ENCODE measurements at regions not wholly inside any gene's neighbourhood (a gene's known extent, or its start where the extent isn't known, plus 50 kb on each side); places are given as distances from the start of the nearest gene placed in this dataset.

DNA sequence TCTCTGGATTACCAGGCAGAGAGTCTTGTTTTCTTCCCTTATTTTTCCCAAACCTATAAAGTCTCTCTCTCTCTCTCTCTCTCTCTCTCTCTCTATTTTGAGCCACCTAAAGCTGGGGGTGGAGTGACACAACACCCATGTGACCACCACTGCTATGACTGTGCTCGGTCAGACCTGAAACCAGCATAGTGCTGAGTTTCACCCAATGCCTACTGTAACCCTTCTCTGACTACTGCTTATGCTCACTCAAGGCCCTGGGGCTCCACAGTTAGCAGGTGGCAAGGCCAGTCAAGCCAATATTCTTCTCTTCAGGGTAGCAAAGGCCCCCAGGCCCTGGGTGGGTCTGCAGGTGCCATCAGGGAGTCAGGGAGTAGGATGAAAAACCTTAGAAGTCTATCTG is 114.7 kb upstream of the ARMCX2 start:
- no peak for TF ChIP-seq CTCF (IDR thresholded peaks at IDR 0.05; ENCODE audit: low read depth, low read length, missing control alignments)
- in situ Hi-C loops (cut with HindIII; ENCODE audit: low sequenced_read_pairs), result no loop called here
- no peak for DNase-seq (ENCODE audit: low read depth)
- no peak overlapping the region for H3K4me3 ChIP-seq (ENCODE audit: low read depth, low read length)

DNA sequence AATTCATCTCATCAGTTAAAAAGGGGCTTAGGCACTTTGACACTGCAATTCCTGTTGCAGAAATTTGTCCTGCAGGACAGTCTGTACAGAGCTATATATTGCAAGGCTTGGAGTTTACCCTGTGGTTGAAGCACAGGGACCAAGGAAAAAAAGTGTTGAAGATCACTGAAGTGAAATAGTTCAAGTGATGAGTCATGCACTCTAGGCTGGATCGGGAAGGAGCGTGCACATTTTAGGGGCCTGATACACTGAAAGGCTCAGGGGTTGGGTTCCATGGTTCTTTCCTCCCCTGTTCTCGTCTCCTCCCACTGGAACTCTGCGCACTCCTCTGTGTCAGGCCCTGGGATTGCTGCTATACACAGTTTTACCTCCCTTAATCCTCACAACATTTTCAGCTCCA is 104.9 kb upstream of the ARMCX2 start:
- no peak overlapping the region for H3K4me3 ChIP-seq (ENCODE audit: low read depth, low read length)
- TF ChIP-seq CTCF (IDR thresholded peaks at IDR 0.05; ENCODE audit: low read depth, low read length, missing control alignments), result no peak
- DNase-seq (ENCODE audit: low read depth), result no peak
- in situ Hi-C loops (cut with HindIII; ENCODE audit: low sequenced_read_pairs), result no loop called here

GRCh38 chrX:101759000-101759399 is 99.3 kb upstream of the ARMCX2 start:
- peak; percentile 11 for DNase-seq (ENCODE audit: low read depth)
- in situ Hi-C loops (cut with HindIII; ENCODE audit: low sequenced_read_pairs), result no loop called here
- TF ChIP-seq CTCF (IDR thresholded peaks at IDR 0.05; ENCODE audit: low read depth, low read length, missing control alignments), result peak; percentile 41
- H3K4me3 ChIP-seq (ENCODE audit: low read depth, low read length), result no peak overlapping the region

GRCh38 chrX:101750744-101751143 is 91.1 kb upstream of the ARMCX2 start:
- no peak overlapping the region for H3K4me3 ChIP-seq (ENCODE audit: low read depth, low read length)
- no peak for DNase-seq (ENCODE audit: low read depth)
- TF ChIP-seq CTCF (IDR thresholded peaks at IDR 0.05; ENCODE audit: low read depth, low read length, missing control alignments), result no peak
- in situ Hi-C loops (cut with HindIII; ENCODE audit: low sequenced_read_pairs), result no loop called here

DNA sequence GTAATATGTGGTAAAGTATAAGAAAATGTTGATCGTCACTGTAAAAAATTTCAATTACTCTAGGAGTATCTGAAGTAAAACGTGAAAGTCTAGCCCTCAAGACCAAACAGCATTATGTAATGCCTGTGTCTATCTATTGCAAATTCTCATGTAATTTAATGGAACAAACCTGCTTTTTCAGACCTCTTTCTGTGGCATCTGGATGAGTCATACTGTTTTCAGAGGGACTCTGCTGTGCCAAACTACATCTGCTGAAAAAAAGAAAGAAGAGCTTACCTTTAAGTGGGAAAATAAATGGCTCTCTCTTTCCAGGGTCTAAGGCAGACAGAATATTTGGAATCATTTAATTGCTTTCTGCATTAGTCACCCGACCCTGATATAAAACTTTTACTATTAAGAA is 89.8 kb upstream of the ARMCX2 start:
- no peak overlapping the region for H3K4me3 ChIP-seq (ENCODE audit: low read depth, low read length)
- in situ Hi-C loops (cut with HindIII; ENCODE audit: low sequenced_read_pairs), result no loop called here
- TF ChIP-seq CTCF (IDR thresholded peaks at IDR 0.05; ENCODE audit: low read depth, low read length, missing control alignments), result no peak
- no peak for DNase-seq (ENCODE audit: low read depth)

DNA sequence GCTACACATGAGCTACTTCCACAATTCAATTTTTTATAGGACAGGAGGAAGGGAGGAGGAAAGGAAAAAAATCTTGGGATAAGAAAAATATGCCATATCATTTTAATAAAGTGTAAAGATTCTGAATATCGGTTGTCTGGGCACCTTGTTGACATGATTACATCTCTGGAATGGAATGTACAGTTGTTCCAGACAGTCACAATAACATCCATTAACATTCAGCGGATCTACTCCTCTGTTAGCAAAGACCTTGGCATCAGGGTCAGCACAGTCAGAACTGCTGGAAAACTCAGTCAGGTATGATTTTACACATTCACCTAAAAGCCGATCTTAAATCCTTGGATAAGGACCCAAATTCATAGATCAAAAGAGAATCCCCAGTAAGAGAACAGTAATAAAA is 85.4 kb upstream of the ARMCX2 start:
- TF ChIP-seq CTCF (IDR thresholded peaks at IDR 0.05; ENCODE audit: low read depth, low read length, missing control alignments), result no peak
- no peak overlapping the region for H3K4me3 ChIP-seq (ENCODE audit: low read depth, low read length)
- DNase-seq (ENCODE audit: low read depth), result no peak
- in situ Hi-C loops (cut with HindIII; ENCODE audit: low sequenced_read_pairs), result no loop called here

DNA sequence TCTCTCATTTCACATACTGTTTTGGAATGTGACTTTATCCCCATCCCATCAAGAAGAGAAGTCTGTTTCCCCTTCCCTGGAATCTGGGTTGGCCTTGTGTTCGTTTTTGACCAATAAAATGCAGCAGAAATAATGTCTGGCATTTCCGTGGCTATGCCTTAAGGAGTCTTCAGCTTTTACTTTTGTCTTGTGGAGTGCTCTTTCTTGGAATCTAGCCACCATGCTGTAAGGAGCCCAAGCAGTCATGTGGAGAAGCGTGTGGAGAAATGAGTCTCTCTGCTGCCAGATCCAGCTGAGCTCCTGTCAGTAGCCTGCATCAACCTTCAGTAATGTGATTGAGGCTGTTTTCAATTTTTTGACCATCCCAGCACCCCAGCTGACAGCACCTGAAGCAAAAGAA is 84.4 kb upstream of the ARMCX2 start:
- in situ Hi-C loops (cut with HindIII; ENCODE audit: low sequenced_read_pairs), result no loop called here
- no peak overlapping the region for H3K4me3 ChIP-seq (ENCODE audit: low read depth, low read length)
- no peak for TF ChIP-seq CTCF (IDR thresholded peaks at IDR 0.05; ENCODE audit: low read depth, low read length, missing control alignments)
- peak; percentile 20 for DNase-seq (ENCODE audit: low read depth)

Measured in astrocyte of the cerebellum (primary cell).